NCI-H1694 treated with DMSO at 0.1 percent for 48 hours (cell line): ENCODE measurements at regions not wholly inside any gene's neighbourhood (a gene's known extent, or its start where the extent isn't known, plus 50 kb on each side); places are given as distances from the start of the nearest gene placed in this dataset.
"Not testable (repeated sequence)": the region's sequence is repeated elsewhere in the genome, so short reads cannot be mapped to it uniquely, and the experiment has no call there.

ENCODE experiments used
- DNase-seq: peaks from one replicate; lab custom pipeline; 2025; lab: John Stamatoyannopoulos, UW

DNA sequence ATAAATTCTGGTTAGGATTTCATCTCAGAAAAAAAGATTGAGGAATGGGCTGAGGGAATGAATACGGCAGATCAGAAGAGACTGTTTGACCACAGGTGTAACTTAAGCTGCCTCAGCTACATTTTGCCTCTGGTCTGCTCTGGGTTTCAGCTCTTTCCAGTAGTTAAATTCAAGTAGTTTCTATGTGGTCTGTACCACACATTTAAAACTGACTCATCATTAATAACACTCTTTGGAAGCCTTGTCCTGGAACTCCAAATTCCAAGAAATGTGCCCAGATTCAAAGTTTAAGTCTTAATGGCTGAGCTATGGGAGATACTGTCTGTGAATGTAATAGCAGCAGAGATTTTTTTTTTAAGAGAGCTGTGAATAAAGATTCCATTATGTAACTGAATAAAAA lies 133.1 kb upstream of the IGSF10 start:
- DNase-seq, result no peak

DNA sequence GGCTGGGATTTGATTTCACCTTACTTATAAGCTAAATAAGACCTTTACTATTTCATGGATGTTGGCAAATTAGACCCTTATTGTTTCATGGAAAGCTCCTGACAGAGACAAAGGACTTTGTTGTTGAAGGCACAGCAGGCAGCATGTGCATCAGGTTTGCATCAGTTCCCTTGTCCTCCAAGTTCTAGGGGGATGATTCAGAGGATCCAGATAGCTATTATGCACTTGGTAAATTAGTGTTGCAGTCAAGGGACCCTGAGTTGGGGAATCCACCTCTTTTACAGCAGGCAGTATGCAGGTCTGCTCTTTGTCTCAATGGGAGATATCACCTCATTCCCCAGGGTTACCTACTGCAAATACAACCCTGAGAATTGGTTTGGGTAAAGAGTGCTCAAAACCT lies 131.4 kb upstream of the IGSF10 start:
- DNase-seq, result no peak

DNA sequence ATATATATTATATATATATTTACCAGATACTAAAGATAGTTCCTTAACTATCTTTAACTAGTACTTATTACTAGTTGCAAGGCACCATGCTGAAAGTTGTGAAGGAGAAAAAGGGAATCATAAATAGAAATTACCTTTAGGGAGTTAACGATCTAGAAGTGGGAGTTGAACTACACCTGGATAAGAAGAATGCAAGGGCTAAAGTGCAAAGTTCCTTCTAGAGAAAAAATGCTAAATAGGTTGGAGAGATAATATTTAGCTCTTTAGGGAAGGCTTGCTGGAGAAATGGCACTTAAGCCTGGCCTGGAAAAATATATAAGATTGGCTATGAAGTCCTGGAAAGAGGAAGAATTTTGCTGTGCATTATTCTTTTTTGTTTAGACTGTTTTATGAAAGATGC lies 130.6 kb upstream of the IGSF10 start:
- DNase-seq, result no peak

DNA sequence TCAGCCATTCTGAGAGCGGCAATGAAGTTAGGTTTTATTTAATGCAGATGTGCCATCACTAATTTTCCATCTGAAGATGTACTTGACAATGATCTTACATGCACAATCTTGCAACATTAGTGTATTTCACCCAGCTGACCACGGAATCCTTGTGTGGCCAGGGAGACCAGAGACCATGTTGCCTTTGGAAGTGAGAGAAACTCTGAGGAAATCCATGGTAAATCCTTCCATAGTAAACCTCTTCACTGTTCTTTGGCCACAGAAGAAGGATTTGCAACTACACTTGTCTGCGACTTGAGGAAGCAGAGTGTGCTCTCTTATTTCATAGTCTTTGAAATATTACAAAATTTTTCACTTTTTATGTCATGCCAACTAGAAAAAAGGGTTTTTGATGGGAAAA lies 128.4 kb upstream of the IGSF10 start:
- DNase-seq, result no peak

DNA sequence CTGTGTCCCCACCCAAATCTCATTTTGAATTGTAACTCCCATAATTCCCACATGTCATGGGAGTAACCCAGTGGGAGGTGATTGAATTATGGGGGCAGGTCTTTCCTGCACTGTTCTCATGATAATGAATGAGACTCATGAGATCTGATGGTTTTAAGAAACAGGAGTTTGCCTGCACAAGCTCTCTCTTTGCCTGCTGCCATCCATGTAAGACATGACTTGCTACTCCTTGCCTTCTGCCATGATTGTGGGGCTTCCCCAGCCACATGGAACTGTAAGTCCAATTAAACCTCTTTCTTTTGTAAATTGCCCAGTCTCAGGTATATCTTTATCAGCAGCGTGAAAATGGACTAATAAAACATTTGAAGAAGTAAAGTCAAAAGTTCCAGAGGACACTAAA lies 126.8 kb upstream of the IGSF10 start:
- not testable (repeated sequence) for DNase-seq

DNA sequence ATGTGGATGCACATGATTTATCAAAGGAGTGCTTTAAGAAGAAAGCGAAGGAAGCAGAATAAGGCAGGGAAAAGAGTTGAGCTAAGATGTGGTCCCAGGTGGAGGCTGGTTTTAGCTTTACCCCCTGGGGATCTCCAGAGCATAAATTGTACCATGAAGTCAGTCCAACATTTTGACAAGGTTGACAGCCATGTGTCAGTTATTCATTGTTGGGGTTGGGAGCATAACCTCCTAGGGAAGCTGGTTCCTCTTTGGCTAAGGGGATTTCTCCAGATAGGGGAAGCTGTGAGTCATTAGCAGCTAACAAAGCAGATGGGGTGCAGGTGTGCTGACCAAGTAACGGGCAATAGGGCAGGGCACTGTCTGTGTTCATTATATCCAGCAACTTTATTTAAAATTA lies 123.7 kb upstream of the IGSF10 start:
- no peak for DNase-seq

DNA sequence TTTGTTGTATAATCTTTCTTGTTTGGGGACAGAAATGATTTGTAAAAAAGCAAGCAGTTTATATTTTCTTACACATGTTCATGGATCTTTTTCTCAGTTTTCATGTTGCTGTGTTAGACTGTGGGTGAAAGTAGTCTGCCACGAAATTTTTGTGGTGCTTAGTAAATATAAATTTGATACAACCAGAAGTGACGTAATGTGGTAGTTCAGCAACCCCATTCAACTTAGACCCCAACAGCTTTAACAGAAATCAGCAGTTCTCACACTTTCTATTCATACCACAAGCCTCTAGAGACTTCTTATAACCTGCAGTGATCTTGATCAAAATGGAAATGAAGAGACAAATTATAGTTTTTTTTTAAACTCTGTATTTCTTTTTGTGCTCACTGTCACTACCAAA lies 120.2 kb upstream of the IGSF10 start:
- no peak for DNase-seq

DNA sequence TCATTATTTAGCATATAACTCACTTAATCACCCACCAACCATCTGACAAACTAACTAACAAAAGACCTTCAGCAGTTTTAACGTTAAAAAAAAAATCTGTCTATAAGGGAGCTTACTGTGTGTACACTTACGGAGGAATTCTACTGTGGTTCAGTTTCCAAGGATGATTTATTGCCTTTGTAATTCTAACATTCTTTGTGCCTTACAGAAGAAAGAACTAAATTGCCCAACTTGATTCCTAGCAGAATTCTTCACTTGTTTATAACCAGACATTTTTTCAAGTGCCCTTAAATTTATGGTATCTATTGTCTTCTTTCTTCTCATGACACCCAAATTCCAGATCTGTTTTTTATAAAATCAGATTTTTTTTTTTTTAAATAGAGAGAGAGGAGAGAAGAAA lies 119.7 kb upstream of the IGSF10 start:
- no peak for DNase-seq

DNA sequence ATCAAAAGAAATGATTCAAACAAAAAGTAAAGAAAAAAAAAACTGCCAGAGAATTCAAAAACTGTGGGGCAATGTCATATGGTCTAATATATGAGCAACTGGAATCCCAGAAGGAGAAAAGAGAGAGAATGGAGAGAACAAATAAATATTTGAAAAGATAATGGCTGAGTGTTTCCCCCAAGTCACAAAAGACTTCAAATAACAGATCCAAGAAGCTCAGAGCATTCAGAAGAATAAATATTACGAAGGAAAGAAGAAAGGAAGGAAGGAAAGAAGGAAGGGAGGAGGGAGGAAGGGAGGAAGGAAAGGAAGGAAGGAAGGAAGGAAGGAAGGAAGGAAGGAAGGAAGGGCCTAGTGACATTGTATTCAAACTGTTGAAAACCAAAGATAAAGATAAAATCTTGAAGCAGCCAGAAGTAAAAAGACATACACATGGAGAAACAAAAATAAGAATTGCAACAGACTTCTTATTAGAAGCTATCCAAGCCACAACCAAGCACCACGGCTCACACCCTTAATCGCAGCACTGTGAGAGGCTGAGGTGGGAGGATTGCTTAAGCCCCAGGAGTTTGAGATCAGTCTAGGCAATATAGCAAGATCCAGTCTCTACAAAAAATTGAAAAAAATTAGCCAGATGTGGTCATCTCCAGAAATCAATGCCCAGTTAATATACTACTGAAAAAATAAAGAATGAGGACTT lies 118.9 kb upstream of the IGSF10 start:
- DNase-seq, result no peak

DNA sequence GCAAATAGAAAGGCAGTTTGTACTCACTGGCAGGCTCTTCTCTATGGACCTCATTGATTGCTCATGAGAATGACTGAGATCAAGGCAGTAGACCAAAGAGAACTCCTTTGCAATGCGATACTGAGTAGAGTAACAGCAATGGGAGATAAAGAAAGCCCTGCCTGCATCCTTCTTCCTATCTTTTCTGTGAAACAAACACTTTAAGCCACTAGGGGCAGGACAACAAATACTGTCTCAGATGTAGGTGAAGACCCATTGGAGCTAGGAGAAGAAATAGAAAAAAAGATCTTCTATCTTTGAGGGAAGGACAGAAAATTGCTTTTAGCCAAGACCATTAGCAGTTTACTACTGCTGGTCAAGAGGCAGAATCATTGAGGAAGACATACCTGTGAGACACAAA lies 117.6 kb upstream of the IGSF10 start:
- DNase-seq, result no peak

DNA sequence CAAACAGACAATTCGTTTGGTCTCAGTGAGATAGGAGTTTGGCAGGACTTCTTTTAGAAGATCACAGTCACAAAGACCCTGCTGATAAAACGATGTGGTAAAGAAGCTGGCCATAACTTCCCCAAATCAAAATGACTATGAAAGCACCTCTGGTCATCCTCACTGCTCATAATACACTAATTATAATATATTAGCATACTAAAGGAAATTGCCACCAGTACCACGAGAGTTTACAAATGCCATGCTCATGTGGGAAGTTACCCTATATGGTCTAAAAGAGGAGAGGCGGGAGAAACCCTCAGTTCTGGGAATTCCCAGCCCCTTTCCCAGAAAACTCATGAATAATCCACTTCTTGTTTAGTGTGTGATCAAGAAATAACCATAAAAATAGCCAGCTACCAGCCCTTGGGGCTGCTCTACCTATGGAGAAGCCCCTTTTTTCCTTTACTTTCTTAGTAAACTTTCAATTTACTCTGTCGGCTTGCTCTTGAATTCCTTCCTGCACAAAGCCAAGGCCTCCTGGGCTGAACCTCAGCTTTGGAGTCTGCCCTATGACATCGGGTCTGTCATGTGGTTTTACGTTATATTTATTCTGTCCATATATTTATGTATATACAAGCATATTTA lies 115.8 kb upstream of the IGSF10 start:
- DNase-seq, result no peak

DNA sequence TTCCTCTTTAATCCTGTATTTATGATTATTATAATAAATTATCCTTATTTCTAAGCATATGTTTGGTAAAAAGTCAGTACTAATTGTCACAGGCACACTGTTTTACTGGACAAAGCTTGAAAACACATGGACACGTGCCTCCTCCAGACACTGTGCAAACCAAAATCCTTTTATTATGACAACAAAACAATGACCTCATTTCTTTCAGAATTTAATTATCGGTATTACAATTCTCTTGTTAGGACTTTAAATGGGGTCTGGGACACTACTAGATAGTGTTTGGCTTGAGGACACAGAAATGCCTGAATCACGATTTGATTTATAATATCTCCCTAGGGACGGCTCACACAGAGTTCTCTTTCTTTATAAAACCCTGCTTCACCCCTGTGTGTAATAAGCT lies 107.3 kb upstream of the IGSF10 start:
- DNase-seq, result no peak

DNA sequence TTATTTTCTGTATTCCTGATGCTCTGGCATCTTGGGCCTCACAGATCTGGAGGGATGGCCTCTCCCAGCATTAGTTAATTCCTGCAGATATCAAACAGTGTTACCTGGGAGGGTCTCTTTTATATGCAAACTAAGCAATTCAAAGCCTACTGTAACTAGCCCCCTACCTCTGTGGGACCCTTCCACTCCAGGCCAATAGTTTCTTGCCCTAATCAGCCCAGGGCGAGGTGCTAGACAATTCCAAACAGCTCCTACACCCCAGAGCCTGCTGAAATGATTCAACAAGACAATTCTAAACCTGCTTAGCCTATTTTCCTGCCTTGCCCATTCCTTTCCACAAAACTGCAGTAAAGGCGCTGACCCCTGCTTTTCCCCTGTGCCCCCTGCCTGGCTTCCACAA lies 106.6 kb upstream of the IGSF10 start:
- DNase-seq, result no peak

DNA sequence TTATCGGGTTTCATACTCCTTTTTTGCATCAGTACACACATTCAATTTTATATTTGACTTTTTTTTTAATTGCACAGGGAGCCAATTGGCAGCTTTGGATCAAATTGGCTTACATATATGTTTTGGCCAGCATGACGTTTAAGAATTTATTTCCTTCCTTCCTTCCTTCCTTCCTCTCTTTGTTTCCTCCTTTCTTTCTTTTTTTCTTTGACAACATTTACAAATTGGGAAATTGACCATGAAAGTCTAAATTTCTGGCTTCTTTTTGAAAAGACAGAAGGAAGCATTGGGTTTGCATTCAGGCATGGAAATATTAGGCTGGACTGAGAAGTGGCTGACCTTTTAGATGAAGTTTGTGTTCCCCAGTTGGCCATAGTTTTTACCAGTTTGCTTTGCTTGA lies 103.4 kb upstream of the IGSF10 start:
- DNase-seq, result no peak

DNA sequence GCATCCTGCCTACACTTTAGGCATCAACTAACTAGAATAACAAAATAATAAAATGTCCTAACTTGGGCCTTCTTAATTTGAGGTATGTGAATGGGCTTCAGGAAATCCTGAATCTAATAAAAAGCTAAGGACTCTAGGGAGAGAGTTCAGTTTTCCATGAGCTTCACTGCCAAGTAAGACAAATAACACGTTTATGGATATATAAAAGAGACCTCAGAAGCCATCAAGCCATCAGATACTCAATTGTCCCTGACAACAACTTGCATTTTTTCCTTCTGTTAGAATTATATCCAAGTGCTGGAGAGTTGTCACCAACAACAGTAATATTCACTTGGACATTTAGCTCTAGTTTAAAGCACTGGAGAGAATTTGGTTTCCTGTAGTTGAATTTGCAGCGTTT lies 102.4 kb upstream of the IGSF10 start:
- DNase-seq, result no peak

DNA sequence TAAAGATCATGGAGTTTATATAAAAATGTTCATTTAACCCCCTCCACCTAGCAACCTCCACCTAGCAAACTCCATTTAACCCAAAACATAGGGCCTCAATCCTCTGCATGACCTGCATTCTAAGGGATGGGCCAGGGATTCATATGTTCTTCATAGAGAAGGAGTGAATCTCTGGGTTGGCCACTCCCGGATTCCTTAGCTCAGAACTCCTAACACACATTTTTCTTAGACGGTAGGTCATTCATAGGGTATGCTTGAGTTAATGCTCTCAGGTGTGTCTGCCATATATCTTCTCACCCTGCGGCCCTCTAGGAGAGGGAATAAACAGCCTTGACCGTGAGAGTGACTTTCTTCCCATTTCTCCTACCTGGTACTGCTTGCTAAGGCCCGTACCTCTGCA lies 102.0 kb upstream of the IGSF10 start:
- no peak for DNase-seq

DNA sequence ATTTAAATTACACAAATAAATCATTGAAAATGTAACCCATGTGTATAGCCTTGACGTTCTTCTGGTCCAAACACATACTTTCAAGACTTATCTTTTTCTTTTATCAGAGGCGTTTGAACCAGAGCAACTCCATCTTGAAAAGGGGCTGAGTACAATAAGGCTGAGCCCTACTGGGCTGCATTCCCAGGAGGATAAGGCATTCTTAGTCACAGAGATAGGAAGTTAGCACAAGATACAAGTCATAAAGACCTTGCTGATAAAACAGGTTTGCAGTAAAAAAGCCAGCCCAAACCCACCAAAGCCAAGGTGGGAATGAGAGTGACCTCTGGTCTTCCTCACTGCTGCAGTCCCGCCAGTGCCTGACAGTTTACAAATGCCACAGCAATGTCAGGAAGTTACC lies 101.0 kb upstream of the IGSF10 start:
- DNase-seq, result no peak

DNA sequence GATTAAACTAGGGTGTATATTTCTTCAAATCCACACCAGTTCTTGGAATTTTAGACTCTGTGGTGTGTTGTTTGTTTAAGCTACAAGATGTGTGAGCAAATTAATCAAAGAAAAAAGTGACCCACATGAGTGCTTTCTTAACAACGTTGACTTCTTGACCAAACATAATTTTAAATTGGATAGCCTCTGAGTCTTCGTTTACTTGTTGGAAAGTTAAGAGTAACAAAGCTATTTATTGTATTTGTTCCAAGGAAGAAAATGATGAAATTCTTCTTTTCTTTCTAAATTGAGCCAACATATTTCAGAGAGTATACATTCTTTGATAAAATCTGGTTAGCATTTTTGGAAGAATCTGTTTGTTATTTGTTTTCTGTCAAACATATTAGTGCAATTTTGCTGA lies 99.9 kb upstream of the IGSF10 start:
- no peak for DNase-seq

DNA sequence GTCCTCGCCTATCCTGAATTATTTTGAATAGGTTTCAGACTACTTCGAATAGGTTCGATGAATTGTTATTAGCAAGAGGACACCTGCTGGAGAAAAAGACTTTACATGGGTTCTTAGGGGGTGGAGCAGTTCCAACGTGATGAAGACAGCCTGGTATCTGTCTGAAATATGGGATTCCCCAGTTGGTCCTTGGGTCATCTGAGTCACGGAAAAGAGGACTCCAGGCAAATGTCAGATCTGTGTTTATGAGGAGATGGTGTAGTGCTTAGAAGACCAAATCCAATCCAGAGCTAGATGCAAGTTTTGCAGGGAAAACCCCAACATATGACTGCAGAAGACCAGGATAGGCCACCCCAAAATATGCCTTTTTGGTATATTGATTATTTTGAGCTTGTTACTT lies 98.9 kb upstream of the IGSF10 start:
- DNase-seq, result no peak

DNA sequence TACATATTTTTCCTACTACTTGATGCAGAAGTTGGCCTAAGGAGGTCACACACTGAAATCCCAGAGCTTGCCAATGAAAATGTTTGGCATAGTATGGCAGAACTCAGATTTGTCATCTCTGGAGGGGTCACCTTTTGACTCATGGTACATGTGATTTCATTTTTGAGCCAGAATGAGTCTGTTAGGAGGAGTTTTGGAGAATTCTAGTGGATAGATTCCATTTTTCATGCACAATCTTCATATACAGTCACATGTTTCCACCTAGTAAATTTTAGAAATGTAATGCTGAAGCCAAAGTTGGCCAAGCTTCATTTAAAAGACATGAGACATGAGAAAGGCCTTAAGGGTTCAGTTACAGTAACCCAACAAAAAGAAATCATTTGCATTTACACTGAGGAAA lies 97.8 kb upstream of the IGSF10 start:
- no peak for DNase-seq

DNA sequence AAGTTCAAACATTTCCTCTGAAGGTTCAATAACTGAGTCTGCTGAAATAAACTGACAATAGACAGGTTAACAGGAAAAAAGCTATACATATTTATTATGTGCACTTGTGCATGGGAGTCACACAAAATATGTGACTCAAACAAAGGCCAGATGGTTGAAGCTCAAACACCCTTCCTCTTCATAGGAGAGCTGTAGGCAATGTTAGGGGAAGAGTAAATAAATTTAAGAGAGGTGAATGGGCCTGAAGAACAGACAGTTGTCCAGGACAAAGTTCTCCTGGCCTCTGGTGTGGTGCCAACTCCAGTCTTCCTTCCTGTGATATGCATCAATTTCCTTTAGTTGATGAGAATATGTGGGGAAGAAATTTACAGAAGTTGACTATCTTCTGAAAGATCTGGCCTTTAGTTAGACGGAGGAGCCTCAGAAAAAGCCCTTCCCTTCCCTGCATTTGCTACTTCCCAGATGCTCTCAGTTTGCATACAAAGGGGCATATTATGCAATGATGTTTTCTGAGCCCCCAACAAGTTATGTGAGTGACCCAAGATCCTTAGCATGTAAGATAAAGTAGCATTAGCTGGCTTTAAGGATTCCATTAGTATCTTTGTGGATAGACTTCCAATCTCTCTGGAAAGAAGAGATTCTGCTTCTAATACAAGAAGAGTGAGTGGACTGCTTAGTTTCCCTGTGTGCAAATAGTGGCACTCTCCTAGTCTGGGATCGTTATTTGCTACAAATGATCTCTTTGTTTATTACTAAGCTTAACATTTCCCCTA lies 96.4 kb upstream of the IGSF10 start:
- DNase-seq, result no peak

DNA sequence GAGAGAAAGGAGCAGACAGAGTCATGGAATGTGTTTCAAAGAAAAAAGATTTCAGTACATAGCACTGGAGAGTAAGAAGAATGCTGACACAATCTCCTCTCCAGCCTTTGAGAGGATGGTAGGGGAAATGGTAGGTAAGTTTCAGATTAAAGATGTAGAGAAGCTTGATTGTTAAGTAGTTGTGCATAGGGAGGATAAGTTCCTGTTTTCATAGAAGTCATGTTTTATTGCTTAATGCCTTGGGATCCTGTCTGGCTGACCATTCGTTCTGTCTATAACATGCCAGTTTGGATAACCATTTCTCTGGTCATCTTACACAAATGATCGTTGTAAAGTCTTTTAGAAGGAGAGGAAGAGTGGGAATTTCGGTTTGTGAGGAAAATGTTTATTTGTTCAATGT lies 95.7 kb upstream of the IGSF10 start:
- no peak for DNase-seq

DNA sequence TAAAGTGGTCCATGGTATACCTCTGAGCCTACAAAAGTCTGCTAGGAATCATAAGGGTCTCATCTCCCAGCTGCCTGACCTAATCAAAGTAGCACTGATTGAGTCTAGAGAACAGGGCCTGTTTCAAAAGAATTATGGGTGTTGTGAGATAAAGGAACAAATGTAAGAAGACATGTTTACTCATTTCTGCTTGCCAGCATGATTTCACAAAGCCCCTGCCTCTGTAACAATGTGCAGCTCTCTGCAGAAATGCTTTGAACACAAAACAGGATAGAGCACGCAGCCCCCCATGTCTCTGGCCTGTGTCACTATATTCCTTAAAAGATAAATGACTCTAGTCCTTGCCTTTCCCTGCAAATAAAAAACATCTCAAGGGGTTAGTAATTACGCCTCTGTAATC lies 94.7 kb upstream of the IGSF10 start:
- DNase-seq, result no peak

DNA sequence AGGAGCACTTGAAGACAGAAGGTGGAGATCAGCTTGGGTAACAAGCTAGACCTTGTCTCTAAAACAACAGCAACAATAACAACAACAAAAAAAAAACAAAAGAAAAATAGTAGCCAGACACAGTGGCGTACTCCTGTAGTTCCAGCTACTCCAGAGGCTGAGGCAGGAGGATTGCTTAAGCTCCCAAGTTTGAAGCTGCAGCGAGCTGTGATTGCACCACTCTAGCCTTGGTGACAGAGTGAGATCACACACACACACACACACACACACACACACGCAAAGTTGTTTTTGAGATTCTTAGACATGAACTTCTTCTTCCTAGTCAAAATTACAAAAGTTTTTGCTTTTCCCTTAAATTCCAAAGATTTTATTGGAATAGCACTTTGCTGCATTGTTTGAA lies 93.0 kb upstream of the IGSF10 start:
- no peak for DNase-seq
